D341Med (cell line): ENCODE measurements at regions not wholly inside any gene's neighbourhood (a gene's known extent, or its start where the extent isn't known, plus 50 kb on each side); places are given as distances from the start of the nearest gene placed in this dataset.

ENCODE experiments used
- DNase-seq: peaks from one replicate; pipeline ENCODE4 v3.0.0; 2012; ENCODE audit warnings: low spot score

GRCh38 chr7:34603711-34604444 lies 54.1 kb upstream of the NPSR1 start:
- no peak for DNase-seq
